GM12878 (cell line): ENCODE measurements at regions not wholly inside any gene's neighbourhood (a gene's known extent, or its start where the extent isn't known, plus 50 kb on each side); places are given as distances from the start of the nearest gene placed in this dataset.

Experiments
- CTCF ChIP-seq, 3 experiments: IDR thresholded peaks in 2 of 3; conservative IDR thresholded peaks in 1 of 3; 2 replicates each; pipeline ENCODE4 v1.5.1; 2011; ENCODE audit warnings: low read depth in 3 of 3, low read length in 3 of 3, mild to moderate bottlenecking in 3 of 3, control low read depth in 2 of 3, moderate library complexity in 2 of 3, inconsistent platforms in 1 of 3, mixed read lengths in 1 of 3; ENCODE audit not compliant: control insufficient read depth in 2 of 3, insufficient read depth in 1 of 3; ENCODE audit errors: extremely low read depth in 1 of 3
- EED ChIP-seq: sonication (generic); IDR thresholded peaks from 2 replicates; pipeline ENCODE4 v1.6.1; 2016; ENCODE audit warnings: antibody characterized with exemption, low read depth
- HCFC1 ChIP-seq: fragments of 150-350 bp; IDR thresholded peaks from 2 replicates; pipeline ENCODE4 v1.6.1; 2014; ENCODE audit warnings: low read length
- RFX5 ChIP-seq: IDR thresholded peaks from 2 replicates; pipeline ENCODE4 v1.6.1; 2011; ENCODE audit warnings: low read depth, low read length, improper control_type of control experiment
- SRF ChIP-seq, 2 experiments: IDR thresholded peaks; 2 replicates each; pipeline ENCODE4 v1.6.1; 2011; ENCODE audit warnings: low read depth in 2 of 2, low read length in 2 of 2, mild to moderate bottlenecking in 1 of 2, moderate library complexity in 1 of 2
- SUPT20H ChIP-seq: IDR thresholded peaks from 2 replicates; pipeline ENCODE4 v1.6.1; 2011; ENCODE audit warnings: low read depth, mild to moderate bottlenecking, low read length, moderate library complexity, borderline replicate concordance; ENCODE audit not compliant: control insufficient read depth

- TF ChIP-seq HCFC1 (no peak), EED (no peak), CTCF (IDR thresholded peaks at IDR 0.05 in 2 of 3, conservative IDR thresholded peaks at IDR 0.05 in 1 of 3; ENCODE audit: control insufficient read depth in 2 of 3, extremely low read depth in 1 of 3, insufficient read depth in 1 of 3, low read depth in 3 of 3, low read length in 3 of 3) (no peak), SUPT20H (no peak), RFX5 (no peak), SRF (IDR thresholded peaks at IDR 0.05; ENCODE audit: low read depth in 2 of 2, low read length in 2 of 2) (no peak)
Observed at GRCh38 chr11:115774756-115775155, 270.5 kb upstream of the CADM1 start.
